ENCODE measurements at regions not wholly inside any gene's neighbourhood (a gene's known extent, or its start where the extent isn't known, plus 50 kb on each side); places are given as distances from the start of the nearest gene placed in this dataset.
"Not testable (repeated sequence)": the region's sequence is repeated elsewhere in the genome, so short reads cannot be mapped to it uniquely, and the experiment has no call there.

DNA sequence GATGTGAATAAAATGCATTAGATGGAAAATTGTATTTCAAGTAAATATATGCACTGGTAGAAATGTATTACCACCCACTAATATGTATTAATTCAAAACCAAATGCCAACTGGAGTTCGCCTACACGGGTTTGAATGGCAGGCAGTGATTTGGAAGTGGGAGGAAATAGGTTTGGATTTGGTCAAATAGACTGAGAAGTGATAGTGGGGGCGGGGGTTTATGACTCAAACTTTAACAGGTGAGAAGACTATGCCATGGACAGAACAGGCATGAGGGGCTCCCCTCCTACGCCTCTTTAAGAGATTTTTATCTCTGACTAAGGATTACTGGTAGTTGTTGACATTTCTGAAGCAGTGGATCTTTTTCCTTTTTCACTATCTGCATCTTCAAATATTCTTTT is 677.8 kb downstream of the NTRK3 start:
- no peak for DNase-seq

GRCh38 chr15:87577336-87577735 is 679.2 kb downstream of the NTRK3 start:
- DNase-seq = no peak

DNA sequence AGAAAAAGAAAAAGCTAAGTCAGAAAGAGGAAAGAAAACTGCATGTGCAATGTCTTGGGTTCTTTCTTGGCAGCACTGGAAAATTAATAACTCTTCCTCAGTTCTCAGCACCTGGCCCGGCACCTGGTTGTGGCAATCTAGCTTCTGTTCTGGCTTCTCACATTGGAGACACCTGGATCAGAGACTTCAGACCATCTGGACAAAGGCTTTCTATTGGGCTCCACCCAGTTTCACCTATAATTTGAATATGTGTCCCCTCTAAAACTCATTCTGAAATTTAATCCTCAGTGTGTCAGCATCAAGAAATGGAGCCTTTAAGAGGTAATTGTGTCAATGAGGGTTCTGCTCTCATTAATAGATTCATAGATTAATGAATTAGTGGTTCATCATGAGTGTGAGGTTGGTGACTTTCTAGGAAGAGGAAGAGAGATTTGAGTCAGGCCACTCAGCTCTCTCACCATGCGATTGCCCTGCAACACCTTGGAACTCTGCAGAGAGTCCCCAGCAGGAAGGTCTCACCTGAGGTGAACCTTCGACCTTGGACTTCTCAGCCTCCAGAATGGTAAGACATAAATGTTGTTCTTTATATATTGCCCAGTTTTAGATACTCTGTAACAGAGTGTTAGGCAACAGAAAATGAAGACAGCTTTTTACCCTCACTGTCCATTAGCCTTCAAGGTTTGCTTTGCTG is 679.9 kb downstream of the NTRK3 start:
- DNase-seq = no peak

- no peak for DNase-seq
Observed at GRCh38 chr15:87575896-87576473, 680.6 kb downstream of the NTRK3 start.

GRCh38 chr15:87573534-87573933 is 683.0 kb downstream of the NTRK3 start:
- DNase-seq = no peak

DNA sequence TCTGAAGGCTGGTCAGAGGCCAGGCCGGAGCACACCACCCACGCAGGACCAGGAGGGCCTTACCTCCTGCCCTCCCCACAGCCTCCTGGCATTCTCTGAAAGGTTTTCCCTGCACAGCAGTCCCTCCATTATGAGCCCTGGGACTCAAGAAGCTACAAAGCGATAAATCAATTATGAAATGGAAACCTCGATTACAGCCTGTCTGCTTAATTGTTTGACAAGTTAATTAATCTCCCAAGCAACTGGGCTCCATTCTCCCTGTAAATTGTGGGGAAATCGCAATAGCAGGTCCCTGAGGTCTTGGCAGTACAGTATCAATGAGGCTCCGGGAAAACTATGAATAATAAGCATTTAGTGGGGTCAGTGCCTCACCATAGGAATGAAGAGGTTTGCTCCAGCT is 683.5 kb downstream of the NTRK3 start:
- no peak for DNase-seq

GRCh38 chr15:87572381-87572910 is 684.1 kb downstream of the NTRK3 start:
- no peak for DNase-seq

DNA sequence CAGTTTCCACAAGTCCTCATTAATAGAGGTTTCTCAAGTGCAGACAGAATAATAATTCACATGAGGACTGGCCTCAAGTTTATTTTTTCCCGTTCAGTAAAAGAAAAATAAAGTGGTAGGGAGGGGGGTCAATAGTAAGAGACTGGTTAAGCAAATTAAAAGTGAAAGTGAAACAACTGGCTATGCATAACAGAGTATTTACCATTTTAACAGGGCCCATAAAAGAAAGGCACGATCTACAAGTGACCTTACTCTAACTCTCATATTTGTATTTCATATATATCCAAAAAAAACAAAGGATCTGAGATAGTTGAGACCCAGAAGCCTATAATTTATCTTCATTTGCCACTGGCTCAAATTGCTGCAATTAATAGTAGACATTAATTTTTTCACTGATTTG is 686.3 kb downstream of the NTRK3 start:
- DNase-seq = peak; percentile 34

GRCh38 chr15:87569581-87569980 is 687.0 kb downstream of the NTRK3 start:
- DNase-seq = no peak

DNA sequence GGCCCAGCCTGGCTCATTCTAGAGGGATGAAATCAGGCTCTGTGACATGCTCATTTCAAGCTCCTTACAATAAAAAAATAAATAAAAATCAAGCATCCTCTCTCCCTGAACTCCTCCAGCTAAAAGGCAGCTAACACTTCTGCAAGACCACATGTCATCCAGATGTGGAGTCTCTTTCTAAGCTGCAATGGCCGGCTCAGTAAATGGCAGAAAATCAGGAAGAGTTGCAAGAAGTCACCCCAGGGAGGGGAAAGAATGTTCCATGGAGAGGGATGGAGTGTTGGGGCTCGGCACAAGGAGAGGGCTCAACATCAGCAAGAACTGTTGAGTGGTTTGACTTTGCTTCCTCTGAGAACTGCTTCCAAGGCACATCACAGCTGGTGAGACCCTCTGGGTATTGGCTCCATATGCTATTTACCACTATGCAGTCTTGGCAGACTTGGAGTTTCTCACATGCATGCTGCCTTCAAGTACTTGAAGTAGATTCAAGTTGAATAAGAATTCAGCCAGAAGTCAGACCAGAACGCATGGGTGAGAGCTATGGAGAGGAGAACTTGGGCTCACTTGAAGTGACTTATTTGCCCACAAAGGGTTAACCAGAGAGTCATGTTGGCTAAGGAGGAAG is 689.0 kb downstream of the NTRK3 start:
- no peak for DNase-seq

DNA sequence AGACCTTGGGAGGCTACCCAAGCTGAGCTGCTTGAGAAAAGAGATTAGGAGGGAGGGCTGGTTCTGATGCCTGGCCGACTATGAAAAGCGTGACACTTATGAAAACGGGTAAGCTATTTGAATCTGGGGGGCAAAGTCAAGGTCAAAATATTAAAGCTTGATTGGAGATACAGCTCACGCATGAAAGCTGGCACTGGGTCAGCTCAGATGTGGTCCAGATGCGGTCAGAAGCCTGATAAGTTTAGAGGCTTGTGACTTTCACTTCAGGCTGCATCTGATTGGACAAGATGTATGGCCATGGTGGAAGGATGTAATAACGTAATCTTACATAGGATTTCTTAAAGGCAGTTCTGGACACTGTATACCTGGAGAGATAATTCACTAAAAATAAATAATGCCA is 690.3 kb downstream of the NTRK3 start:
- DNase-seq = no peak

GRCh38 chr15:87564681-87565080 is 691.9 kb downstream of the NTRK3 start:
- no peak for DNase-seq

DNA sequence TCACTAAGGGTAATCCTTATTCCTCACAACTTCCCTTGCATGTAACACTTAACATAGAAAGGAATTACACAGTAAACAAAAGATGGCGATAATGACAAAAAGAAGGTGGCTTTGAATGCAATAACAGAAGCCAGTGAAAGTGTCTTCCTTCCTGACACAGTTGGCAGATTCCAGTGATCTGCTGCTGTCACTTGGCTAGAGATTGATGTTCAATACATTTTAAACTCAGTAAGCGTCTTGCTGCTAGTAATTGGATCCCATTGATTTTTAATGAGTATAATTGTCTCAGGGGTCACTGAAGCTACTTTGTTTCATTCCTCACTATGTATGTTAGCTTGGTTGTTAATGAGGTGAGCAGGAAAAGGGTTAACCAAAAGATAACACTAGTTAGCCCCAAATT is 692.7 kb downstream of the NTRK3 start:
- DNase-seq = no peak

DNA sequence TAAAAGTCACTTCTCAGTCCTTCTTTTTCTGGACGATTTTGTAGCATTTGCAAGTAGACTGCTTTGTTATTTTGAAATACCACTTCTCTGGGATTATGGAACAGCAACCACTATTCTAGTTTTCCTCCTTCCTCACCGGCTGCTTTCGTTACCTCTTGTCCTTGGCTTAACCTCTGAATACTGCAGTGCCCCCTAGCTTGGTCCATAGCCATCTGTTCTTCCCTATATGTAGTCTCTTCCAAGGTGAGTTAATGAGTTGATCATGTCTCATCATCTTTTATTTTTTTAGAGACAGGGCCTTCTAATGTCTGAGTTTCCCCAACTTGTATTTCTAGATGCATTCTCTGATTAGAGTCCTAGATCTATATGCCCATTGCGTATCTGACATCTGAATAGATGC is 694.3 kb downstream of the NTRK3 start:
- no peak for DNase-seq

DNA sequence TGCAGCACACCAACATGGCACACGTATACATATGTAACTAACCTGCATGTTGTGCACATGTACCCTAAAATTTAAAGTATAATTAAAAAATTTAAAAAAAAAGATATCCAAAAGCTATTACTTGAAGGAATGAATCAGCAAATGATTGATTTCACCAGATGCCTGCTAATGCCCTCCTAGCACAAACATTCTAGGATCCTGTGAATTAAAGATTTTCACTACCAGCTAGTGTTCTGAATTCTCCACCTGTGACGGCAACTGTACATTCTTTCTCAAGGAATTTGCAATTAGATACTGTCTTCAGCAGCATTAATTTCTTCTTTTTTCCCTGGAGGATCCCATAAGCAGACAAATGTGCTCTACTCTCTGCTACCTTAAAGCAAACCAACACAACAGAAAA is 694.9 kb downstream of the NTRK3 start:
- no peak for DNase-seq

- DNase-seq = no peak
Observed at GRCh38 chr15:87557881-87558280, 698.7 kb downstream of the NTRK3 start.

- no peak for DNase-seq
Observed at GRCh38 chr15:87556886-87557285, 699.7 kb downstream of the NTRK3 start.

GRCh38 chr15:87549860-87550259 is 706.7 kb downstream of the NTRK3 start:
- no peak for DNase-seq

DNA sequence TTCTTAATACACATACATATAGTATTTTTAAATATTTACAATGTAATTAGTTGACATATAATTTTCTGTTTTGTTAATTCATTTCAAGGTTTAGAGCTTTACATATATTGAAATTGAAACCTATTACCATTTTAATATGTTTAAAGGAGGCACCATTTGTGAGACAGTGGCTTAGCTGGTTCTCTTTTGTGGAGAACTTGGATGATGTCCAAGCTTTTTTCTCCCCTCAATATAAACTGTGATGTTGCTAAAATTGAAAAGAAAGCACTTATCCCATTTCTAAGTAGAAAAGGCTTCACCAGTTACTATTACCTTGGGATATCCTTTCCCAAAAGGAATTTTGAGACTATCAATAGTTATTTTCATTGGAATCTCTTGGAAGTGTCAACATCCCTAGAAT is 707.2 kb downstream of the NTRK3 start:
- DNase-seq = no peak

DNA sequence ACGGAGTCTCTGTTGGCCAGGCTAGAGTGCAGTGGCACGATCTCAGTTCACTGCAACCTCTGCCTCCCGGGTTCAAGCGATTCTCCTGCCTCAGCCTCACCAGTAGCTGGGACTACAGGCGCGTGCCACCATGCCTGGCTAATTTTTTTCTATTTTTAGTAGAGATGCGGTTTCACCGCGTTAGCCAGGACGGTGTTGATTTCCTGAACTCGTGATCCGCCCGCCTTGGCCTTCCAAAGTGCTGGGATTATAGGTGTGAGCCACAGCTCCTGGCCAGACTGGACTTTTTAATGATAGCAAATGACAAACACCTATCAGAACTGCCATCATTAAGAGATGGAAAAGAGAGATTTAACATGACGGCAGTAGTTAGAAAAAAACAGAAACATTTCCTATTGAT is 707.9 kb downstream of the NTRK3 start:
- not testable (repeated sequence) for DNase-seq

DNA sequence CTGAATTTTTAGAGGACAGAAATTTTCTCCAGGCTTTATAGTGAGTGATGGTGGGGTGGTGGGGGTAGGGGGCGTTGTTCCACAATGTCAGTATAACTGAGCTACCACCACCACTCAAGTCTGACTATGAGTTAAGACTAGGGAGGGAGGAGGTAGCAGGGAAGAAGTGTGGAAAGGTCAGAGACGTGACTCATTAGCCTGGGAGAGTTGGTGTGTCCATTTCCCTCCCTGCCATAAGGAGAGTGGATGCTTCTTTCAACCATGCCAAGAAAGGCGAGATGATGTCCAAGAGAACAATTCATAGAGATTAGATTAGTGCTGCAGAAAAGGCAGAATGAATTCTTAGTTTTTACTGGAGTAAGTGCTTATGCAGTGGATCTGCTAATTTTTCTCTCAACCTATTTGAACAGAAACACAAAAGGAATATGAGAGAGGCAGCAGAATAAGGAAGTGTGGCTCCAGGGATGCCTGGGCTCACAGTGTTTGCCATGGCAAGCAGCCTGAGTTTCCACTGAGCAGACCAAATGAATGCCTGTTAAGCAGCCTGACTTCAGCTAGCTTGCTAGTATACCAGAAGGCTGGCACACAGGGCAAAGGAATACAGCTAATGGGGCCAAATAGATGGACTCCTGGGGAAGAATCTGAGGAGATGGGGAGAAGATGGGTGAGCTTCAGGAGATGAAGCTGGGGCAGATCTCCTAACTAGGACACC is 708.9 kb downstream of the NTRK3 start:
- DNase-seq = no peak

- DNase-seq = no peak
Observed at GRCh38 chr15:87538327-87538834, 718.2 kb downstream of the NTRK3 start.

DNA sequence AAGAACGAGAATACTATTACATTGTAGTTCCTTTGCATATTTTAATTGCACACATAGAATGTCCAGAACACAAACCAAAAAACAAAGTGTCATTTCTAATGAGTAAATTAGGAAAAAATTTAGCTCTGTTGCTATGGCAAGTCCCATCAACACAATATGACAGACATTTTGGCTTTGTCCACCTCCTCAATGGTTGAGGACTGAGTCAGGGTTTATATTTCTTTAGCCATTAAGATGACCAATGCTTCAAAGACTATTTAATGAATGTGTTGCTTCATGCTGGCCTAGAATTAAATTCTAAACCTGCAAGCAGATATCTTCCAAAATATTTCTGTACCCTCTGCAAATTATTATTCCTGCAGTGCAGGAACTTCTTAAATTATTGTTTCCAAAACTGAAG is 719.2 kb downstream of the NTRK3 start:
- no peak for DNase-seq

Data from renal pelvis (tissue), 1 donor.